Calu3 (cell line): ENCODE measurements at regions not wholly inside any gene's neighbourhood (a gene's known extent, or its start where the extent isn't known, plus 50 kb on each side); places are given as distances from the start of the nearest gene placed in this dataset.

ENCODE experiments used
- BruUV-seq: library from RNA; stranded (reverse); fragments of 400-500 nt; replicated peaks from 2 replicates; lab custom pipeline; 2021; lab: Mats Ljungman, UMichigan
- CTCF ChIA-PET: fragments of 300-600 bp; sonication (Branson Sonifier 250); formaldehyde crosslinking; loops from one replicate; lab custom pipeline; 2022; ENCODE audit warnings: antibody characterized with exemption; lab: Charles Lee
- DNase-seq: peaks from one replicate; pipeline ENCODE4 v3.0.0; 2022
- H3K27ac Mint-ChIP-seq: one replicate; pipeline ENCODE4 v1.8.0; 2022; ENCODE audit warnings: mixed read lengths; ENCODE audit not compliant: unreplicated experiment
- H3K27me3 Mint-ChIP-seq: one replicate; pipeline ENCODE4 v1.8.0; 2022; ENCODE audit warnings: mixed read lengths; ENCODE audit not compliant: unreplicated experiment
- H3K36me3 Mint-ChIP-seq: one replicate; pipeline ENCODE4 v1.8.0; 2022; ENCODE audit warnings: mild to moderate bottlenecking, moderate library complexity, mixed read lengths; ENCODE audit not compliant: insufficient read depth, unreplicated experiment
- H3K4me1 Mint-ChIP-seq: one replicate; pipeline ENCODE4 v1.8.0; 2022; ENCODE audit warnings: mild to moderate bottlenecking, low read depth, mixed read lengths; ENCODE audit not compliant: unreplicated experiment
- H3K4me3 Mint-ChIP-seq: one replicate; pipeline ENCODE4 v1.8.0; 2022; ENCODE audit warnings: mild to moderate bottlenecking, low read depth, moderate library complexity, mixed read lengths; ENCODE audit not compliant: unreplicated experiment
- H3K9me3 Mint-ChIP-seq: one replicate; pipeline ENCODE4 v1.8.0; 2022; ENCODE audit warnings: low read depth, mixed read lengths; ENCODE audit not compliant: unreplicated experiment
- intact Hi-C: fragments of 100-400 bp; cut with micrococcal nuclease; formaldehyde crosslinking; loops from one replicate; pipeline ENCODE4 v1.10.0; 2022; ENCODE audit not compliant: unreplicated experiment
- TF ChIP-seq, protein P1 (sequence below): fragments of 200-600 bp; IDR thresholded peaks from one replicate; pipeline ENCODE4 v1.8.0; 2022; ENCODE audit warnings: antibody characterized with exemption; ENCODE audit not compliant: unreplicated experiment

- Mint-ChIP-seq H3K36me3 (no peaks in the 10 kb centered on the region), H3K27ac (no peak overlapping the region), H3K4me3 (no peak overlapping the region), H3K9me3 (peaks cover 7% of the 10 kb centered on the region), H3K27me3 (peaks cover 7% of the 10 kb centered on the region), H3K4me1 (no peaks in the 10 kb centered on the region)
- CTCF ChIA-PET, result no interaction called here
- DNase-seq, result no peak
- no TSS peak for BruUV-seq
- TF ChIP-seq, protein P1, sequence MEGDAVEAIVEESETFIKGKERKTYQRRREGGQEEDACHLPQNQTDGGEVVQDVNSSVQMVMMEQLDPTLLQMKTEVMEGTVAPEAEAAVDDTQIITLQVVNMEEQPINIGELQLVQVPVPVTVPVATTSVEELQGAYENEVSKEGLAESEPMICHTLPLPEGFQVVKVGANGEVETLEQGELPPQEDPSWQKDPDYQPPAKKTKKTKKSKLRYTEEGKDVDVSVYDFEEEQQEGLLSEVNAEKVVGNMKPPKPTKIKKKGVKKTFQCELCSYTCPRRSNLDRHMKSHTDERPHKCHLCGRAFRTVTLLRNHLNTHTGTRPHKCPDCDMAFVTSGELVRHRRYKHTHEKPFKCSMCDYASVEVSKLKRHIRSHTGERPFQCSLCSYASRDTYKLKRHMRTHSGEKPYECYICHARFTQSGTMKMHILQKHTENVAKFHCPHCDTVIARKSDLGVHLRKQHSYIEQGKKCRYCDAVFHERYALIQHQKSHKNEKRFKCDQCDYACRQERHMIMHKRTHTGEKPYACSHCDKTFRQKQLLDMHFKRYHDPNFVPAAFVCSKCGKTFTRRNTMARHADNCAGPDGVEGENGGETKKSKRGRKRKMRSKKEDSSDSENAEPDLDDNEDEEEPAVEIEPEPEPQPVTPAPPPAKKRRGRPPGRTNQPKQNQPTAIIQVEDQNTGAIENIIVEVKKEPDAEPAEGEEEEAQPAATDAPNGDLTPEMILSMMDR, result no peak
- intact Hi-C loops, result no loop called here
Measured at GRCh38 chr10:90494183-90494582, 363.7 kb downstream of the HTR7 start.

DNA sequence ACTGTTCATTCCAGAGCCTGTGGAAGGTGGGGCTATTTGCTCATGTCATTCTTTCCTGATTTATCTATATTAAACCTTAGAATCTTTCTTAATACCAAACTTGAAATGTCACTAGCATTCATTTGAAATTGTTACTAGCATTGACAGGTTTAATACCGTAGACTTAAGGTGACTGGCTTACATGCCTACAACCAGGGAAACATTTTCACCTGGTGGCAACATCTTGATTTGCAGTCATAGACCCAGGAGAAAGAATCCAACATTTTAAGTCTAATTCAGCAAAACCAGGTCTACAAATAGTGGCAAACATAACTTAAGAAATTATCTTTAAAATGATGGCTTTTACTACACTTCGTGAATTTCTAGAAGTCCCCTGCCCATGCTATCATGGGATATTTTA lies 353.7 kb downstream of the HTR7 start:
- intact Hi-C loops, result no loop called here
- DNase-seq, result no peak
- Mint-ChIP-seq H3K9me3 (no peaks in the 10 kb centered on the region), H3K27me3 (no peaks in the 10 kb centered on the region), H3K4me3 (no peak overlapping the region), H3K4me1 (no peaks in the 10 kb centered on the region), H3K36me3 (no peaks in the 10 kb centered on the region), H3K27ac (no peak overlapping the region)
- TF ChIP-seq, protein P1, result no peak
- CTCF ChIA-PET, result no interaction called here
- no TSS peak for BruUV-seq

- no peaks in the 10 kb centered on the region for H3K9me3 Mint-ChIP-seq
- H3K4me3 Mint-ChIP-seq, result no peak overlapping the region
- H3K4me1 Mint-ChIP-seq, result no peaks in the 10 kb centered on the region
- intact Hi-C loops, result no loop called here
- H3K27me3 Mint-ChIP-seq, result peaks cover 58% of the 10 kb centered on the region
- no peak for DNase-seq
- CTCF ChIA-PET, result no interaction called here
- no peak overlapping the region for H3K27ac Mint-ChIP-seq
- TF ChIP-seq, protein P1, result no peak
- no peaks in the 10 kb centered on the region for H3K36me3 Mint-ChIP-seq
- no TSS peak for BruUV-seq
Measured at GRCh38 chr10:90526721-90527120, 331.1 kb downstream of the HTR7 start.

DNA sequence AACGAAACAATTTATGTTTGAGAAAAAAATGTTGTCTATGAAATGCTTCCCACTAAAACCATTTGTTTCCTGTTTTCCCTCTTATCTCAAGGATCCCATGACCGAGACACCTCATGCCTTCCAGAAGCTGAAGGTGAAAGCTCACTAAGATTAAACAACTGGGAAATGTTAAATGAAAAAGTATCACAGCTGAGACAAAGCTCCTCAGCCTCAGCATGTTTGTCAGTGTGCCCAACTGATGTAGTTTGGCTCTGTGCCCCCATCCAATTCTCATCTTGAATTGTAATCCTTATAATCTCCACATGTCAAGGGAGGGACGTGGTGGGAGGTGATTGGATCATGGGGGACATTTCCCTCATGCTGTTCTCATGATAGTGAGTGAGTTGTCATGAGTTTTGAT lies 327.3 kb downstream of the HTR7 start:
- Mint-ChIP-seq H3K4me1 (no peaks in the 10 kb centered on the region), H3K4me3 (no peak overlapping the region), H3K36me3 (no peaks in the 10 kb centered on the region), H3K27me3 (peaks cover 54% of the 10 kb centered on the region), H3K27ac (no peak overlapping the region), H3K9me3 (no peaks in the 10 kb centered on the region)
- no peak for DNase-seq
- BruUV-seq, result no TSS peak
- intact Hi-C loops, result no loop called here
- TF ChIP-seq, protein P1, result no peak
- CTCF ChIA-PET, result no interaction called here
